ENCODE measurements at regions not wholly inside any gene's neighbourhood (a gene's known extent, or its start where the extent isn't known, plus 50 kb on each side); places are given as distances from the start of the nearest gene placed in this dataset.
"Not testable (repeated sequence)": the region's sequence is repeated elsewhere in the genome, so short reads cannot be mapped to it uniquely, and the experiment has no call there.

- Histone ChIP-seq H3K4me3 (replicated peaks in 1 of 4; ENCODE audit: control extremely low read depth in 1 of 4, insufficient read depth in 1 of 4, low read depth in 3 of 4, low read length in 4 of 4) (no peak overlapping the region), H3K36me3 (ENCODE audit: control insufficient read depth, insufficient read depth, low read length) (no peaks in the 10 kb centered on the region), H3K4me2 (ENCODE audit: extremely low read depth, insufficient read depth, low read length) (no peak overlapping the region), H3K9ac (ENCODE audit: insufficient read depth, low read length) (no peak overlapping the region), H2AFZ (ENCODE audit: low read length) (no peak overlapping the region), H3K4me1 (ENCODE audit: control insufficient read depth, extremely low read depth, insufficient read depth, low read length) (no peaks in the 10 kb centered on the region), H3K27ac (ENCODE audit: insufficient read depth, low read length) (no peak overlapping the region), H4K20me1 (ENCODE audit: control insufficient read depth, extremely low read depth, insufficient read depth, low read length) (no peaks in the 10 kb centered on the region), H3K79me2 (ENCODE audit: control insufficient read depth, insufficient read depth, low read length) (no peaks in the 10 kb centered on the region), H3K27me3 (ENCODE audit: control insufficient read depth, insufficient read depth, low read length) (no peaks in the 10 kb centered on the region), H3K9me3 (ENCODE audit: control insufficient read depth, insufficient read depth, low read depth, low read length) (no peaks in the 10 kb centered on the region)
- DNase-seq (ENCODE audit: low read depth in 2 of 2): no peak
- no peak for TF ChIP-seq EZH2 (IDR thresholded peaks at IDR 0.05; ENCODE audit: low read length, missing control alignments)
- TF ChIP-seq, protein P1, sequence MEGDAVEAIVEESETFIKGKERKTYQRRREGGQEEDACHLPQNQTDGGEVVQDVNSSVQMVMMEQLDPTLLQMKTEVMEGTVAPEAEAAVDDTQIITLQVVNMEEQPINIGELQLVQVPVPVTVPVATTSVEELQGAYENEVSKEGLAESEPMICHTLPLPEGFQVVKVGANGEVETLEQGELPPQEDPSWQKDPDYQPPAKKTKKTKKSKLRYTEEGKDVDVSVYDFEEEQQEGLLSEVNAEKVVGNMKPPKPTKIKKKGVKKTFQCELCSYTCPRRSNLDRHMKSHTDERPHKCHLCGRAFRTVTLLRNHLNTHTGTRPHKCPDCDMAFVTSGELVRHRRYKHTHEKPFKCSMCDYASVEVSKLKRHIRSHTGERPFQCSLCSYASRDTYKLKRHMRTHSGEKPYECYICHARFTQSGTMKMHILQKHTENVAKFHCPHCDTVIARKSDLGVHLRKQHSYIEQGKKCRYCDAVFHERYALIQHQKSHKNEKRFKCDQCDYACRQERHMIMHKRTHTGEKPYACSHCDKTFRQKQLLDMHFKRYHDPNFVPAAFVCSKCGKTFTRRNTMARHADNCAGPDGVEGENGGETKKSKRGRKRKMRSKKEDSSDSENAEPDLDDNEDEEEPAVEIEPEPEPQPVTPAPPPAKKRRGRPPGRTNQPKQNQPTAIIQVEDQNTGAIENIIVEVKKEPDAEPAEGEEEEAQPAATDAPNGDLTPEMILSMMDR (conservative IDR thresholded peaks at IDR 0.05 in 1 of 2, IDR thresholded peaks at IDR 0.05 in 1 of 2; ENCODE audit: low read depth in 1 of 2, low read length in 2 of 2): no peak
Measured at GRCh38 chr14:106227793-106228192, 701.4 kb downstream of the TMEM121 start.

DNA sequence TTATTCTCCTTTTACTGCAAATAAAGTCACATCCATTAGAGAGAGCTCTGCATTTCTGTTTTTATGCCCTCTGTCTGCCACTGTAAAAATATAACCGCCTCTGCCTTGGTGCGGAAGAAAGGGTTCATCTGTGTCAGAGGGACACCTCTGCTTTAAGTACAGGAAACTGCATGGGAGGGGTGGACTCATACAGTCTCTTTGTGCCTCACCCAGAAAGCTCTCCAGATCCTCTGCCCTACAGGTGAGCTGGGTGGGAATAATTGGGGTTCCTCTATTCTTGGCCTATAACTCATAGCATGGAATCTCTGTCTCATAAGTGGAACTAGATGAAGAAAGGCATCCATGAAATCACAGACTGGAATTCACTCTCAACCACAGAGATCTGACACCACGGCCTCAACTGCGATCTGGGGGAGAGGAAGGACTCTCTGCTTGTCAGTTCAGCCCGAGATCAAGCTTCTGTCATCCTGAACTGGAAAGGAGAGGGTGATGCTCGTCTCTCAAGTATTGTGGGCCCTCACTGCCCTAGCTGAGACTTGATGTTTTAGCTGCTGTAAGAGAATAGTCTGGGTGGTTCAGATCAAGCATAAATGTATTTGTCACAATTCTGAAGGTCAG lies 702.3 kb downstream of the TMEM121 start:
- no peak for DNase-seq (ENCODE audit: low read depth in 2 of 2)
- no peak overlapping the region for H2AFZ ChIP-seq (ENCODE audit: low read length)
- no peak overlapping the region for H3K4me3 ChIP-seq (replicated peaks in 1 of 4; ENCODE audit: control extremely low read depth in 1 of 4, insufficient read depth in 1 of 4, low read depth in 3 of 4, low read length in 4 of 4)

GRCh38 chr14:106230071-106230470 lies 703.7 kb downstream of the TMEM121 start:
- no peak overlapping the region for H3K4me3 ChIP-seq (replicated peaks in 1 of 4; ENCODE audit: control extremely low read depth in 1 of 4, insufficient read depth in 1 of 4, low read depth in 3 of 4, low read length in 4 of 4)
- no peaks in the 10 kb centered on the region for H3K36me3 ChIP-seq (ENCODE audit: control insufficient read depth, insufficient read depth, low read length)
- no peaks in the 10 kb centered on the region for H3K27me3 ChIP-seq (ENCODE audit: control insufficient read depth, insufficient read depth, low read length)
- no peaks in the 10 kb centered on the region for H3K4me1 ChIP-seq (ENCODE audit: control insufficient read depth, extremely low read depth, insufficient read depth, low read length)
- H3K9me3 ChIP-seq (ENCODE audit: control insufficient read depth, insufficient read depth, low read depth, low read length): no peaks in the 10 kb centered on the region
- DNase-seq (ENCODE audit: low read depth in 2 of 2): no peak
- H2AFZ ChIP-seq (ENCODE audit: low read length): no peak overlapping the region
- no peak overlapping the region for H3K9ac ChIP-seq (ENCODE audit: insufficient read depth, low read length)
- no peaks in the 10 kb centered on the region for H4K20me1 ChIP-seq (ENCODE audit: control insufficient read depth, extremely low read depth, insufficient read depth, low read length)
- no peaks in the 10 kb centered on the region for H3K79me2 ChIP-seq (ENCODE audit: control insufficient read depth, insufficient read depth, low read length)
- no peak overlapping the region for H3K27ac ChIP-seq (ENCODE audit: insufficient read depth, low read length)
- no peak for TF ChIP-seq EZH2 (IDR thresholded peaks at IDR 0.05; ENCODE audit: low read length, missing control alignments)
- TF ChIP-seq, protein P1 (conservative IDR thresholded peaks at IDR 0.05 in 1 of 2, IDR thresholded peaks at IDR 0.05 in 1 of 2; ENCODE audit: low read depth in 1 of 2, low read length in 2 of 2): no peak
- no peak overlapping the region for H3K4me2 ChIP-seq (ENCODE audit: extremely low read depth, insufficient read depth, low read length)

More for the DNA sequence above, 702.3 kb downstream of the TMEM121 start:
- Histone ChIP-seq H3K27ac (ENCODE audit: insufficient read depth, low read length) (no peak overlapping the region), H3K27me3 (ENCODE audit: control insufficient read depth, insufficient read depth, low read length) (no peaks in the 10 kb centered on the region), H3K9ac (ENCODE audit: insufficient read depth, low read length) (no peak overlapping the region), H3K79me2 (ENCODE audit: control insufficient read depth, insufficient read depth, low read length) (no peaks in the 10 kb centered on the region), H3K9me3 (ENCODE audit: control insufficient read depth, insufficient read depth, low read depth, low read length) (no peaks in the 10 kb centered on the region), H3K36me3 (ENCODE audit: control insufficient read depth, insufficient read depth, low read length) (no peaks in the 10 kb centered on the region), H3K4me2 (ENCODE audit: extremely low read depth, insufficient read depth, low read length) (no peak overlapping the region), H4K20me1 (ENCODE audit: control insufficient read depth, extremely low read depth, insufficient read depth, low read length) (no peaks in the 10 kb centered on the region), H3K4me1 (ENCODE audit: control insufficient read depth, extremely low read depth, insufficient read depth, low read length) (no peaks in the 10 kb centered on the region)
- no peak for TF ChIP-seq EZH2 (IDR thresholded peaks at IDR 0.05; ENCODE audit: low read length, missing control alignments)
- TF ChIP-seq, protein P1 (conservative IDR thresholded peaks at IDR 0.05 in 1 of 2, IDR thresholded peaks at IDR 0.05 in 1 of 2; ENCODE audit: low read depth in 1 of 2, low read length in 2 of 2): no peak

- not testable (repeated sequence) for H3K4me2 ChIP-seq (ENCODE audit: extremely low read depth, insufficient read depth, low read length); DNase-seq (ENCODE audit: low read depth in 2 of 2); H3K4me3 ChIP-seq (replicated peaks in 1 of 4; ENCODE audit: control extremely low read depth in 1 of 4, insufficient read depth in 1 of 4, low read depth in 3 of 4, low read length in 4 of 4); H3K9ac ChIP-seq (ENCODE audit: insufficient read depth, low read length); H3K4me1 ChIP-seq (ENCODE audit: control insufficient read depth, extremely low read depth, insufficient read depth, low read length); H2AFZ ChIP-seq (ENCODE audit: low read length); H4K20me1 ChIP-seq (ENCODE audit: control insufficient read depth, extremely low read depth, insufficient read depth, low read length); H3K36me3 ChIP-seq (ENCODE audit: control insufficient read depth, insufficient read depth, low read length); H3K27me3 ChIP-seq (ENCODE audit: control insufficient read depth, insufficient read depth, low read length); H3K27ac ChIP-seq (ENCODE audit: insufficient read depth, low read length); H3K79me2 ChIP-seq (ENCODE audit: control insufficient read depth, insufficient read depth, low read length); H3K9me3 ChIP-seq (ENCODE audit: control insufficient read depth, insufficient read depth, low read depth, low read length)
Measured at GRCh38 chr14:106233191-106233590, 706.8 kb downstream of the TMEM121 start.
